IMR-90 (cell line): ENCODE measurements at regions not wholly inside any gene's neighbourhood (a gene's known extent, or its start where the extent isn't known, plus 50 kb on each side); places are given as distances from the start of the nearest gene placed in this dataset.
"Not testable (repeated sequence)": the region's sequence is repeated elsewhere in the genome, so short reads cannot be mapped to it uniquely, and the experiment has no call there.

Source experiments
- ATAC-seq: fragments of 200-7000 bp; cut with Tn5 transposase; 2 replicates; pipeline ENCODE4 v1.9.1; 2020; ENCODE audit warnings: low read depth, mild to moderate bottlenecking, moderate library complexity
- BruUV-seq: library from RNA; stranded (reverse); fragments of 400-500 nt; replicated peaks from 2 replicates; lab custom pipeline; 2021; lab: Mats Ljungman, UMichigan
- CTCF ChIA-PET: fragments of 300-600 bp; formaldehyde crosslinking; extraction: SDS; loops from one replicate; lab custom pipeline; 2021; ENCODE audit warnings: antibody characterized with exemption; lab: Yijun Ruan, JAX
- POLR2A ChIA-PET: fragments of 300-600 bp; sonication (Branson Sonifier 250); formaldehyde crosslinking; loops from one replicate; lab custom pipeline; 2022; ENCODE audit warnings: antibody characterized with exemption; ENCODE audit not compliant: unreplicated experiment; lab: Charles Lee
- DNase-seq: peaks from one replicate; pipeline ENCODE4 v3.0.0; 2013
- H2AFZ ChIP-seq: replicated peaks from 2 replicates; pipeline ENCODE3; 2013; ENCODE audit warnings: low read length, mild to moderate bottlenecking; ENCODE audit not compliant: poor library complexity
- H2AK5ac ChIP-seq: 2 replicates; pipeline ENCODE4 v1.6.1; 2013; ENCODE audit warnings: low read depth, low read length, inconsistent platforms
- H2AK9ac ChIP-seq: replicated peaks from 2 replicates; pipeline ENCODE3; 2013; ENCODE audit warnings: mild to moderate bottlenecking, low read depth, low read length, moderate library complexity; ENCODE audit not compliant: poor library complexity
- H2BK120ac ChIP-seq: 2 replicates; pipeline ENCODE4 v1.6.1; 2013; ENCODE audit warnings: low read depth, low read length, inconsistent platforms
- H2BK15ac ChIP-seq: 3 replicates; pipeline ENCODE4 v1.6.1; 2013; ENCODE audit warnings: low read depth, low read length, inconsistent platforms
- H2BK20ac ChIP-seq: 2 replicates; pipeline ENCODE4 v1.6.1; 2013; ENCODE audit warnings: low read depth, mild to moderate bottlenecking, inconsistent platforms, low read length, moderate library complexity
- H2BK5ac ChIP-seq: 2 replicates; pipeline ENCODE4 v1.6.1; 2013; ENCODE audit warnings: mild to moderate bottlenecking, low read depth, low read length, inconsistent platforms; ENCODE audit not compliant: poor library complexity, severe bottlenecking
- H3K14ac ChIP-seq: replicated peaks from 2 replicates; pipeline ENCODE4 v1.6.1; 2013; ENCODE audit warnings: low read depth, low read length, inconsistent platforms
- H3K18ac ChIP-seq: 2 replicates; pipeline ENCODE4 v1.6.1; 2013; ENCODE audit warnings: low read depth, low read length, control low read depth
- H3K23ac ChIP-seq: 2 replicates; pipeline ENCODE4 v1.6.1; 2013; ENCODE audit warnings: low read depth, low read length, inconsistent platforms
- H3K27ac ChIP-seq: 2 replicates; pipeline ENCODE4 v1.5.1; 2013; ENCODE audit warnings: mild to moderate bottlenecking, control low read depth, low read length; ENCODE audit not compliant: insufficient read depth
- H3K27me3 ChIP-seq: 2 replicates; pipeline ENCODE4 v1.6.1; 2013; ENCODE audit warnings: low read length; ENCODE audit not compliant: control insufficient read depth, insufficient read depth
- H3K36me3 ChIP-seq: 2 replicates; pipeline ENCODE4 v1.6.1; 2013; ENCODE audit warnings: low read length, mixed read lengths; ENCODE audit not compliant: control insufficient read depth, insufficient read depth
- H3K4ac ChIP-seq: 2 replicates; pipeline ENCODE4 v1.6.1; 2013; ENCODE audit warnings: low read depth, low read length, inconsistent platforms
- H3K4me1 ChIP-seq: 2 replicates; pipeline ENCODE4 v1.6.1; 2013; ENCODE audit warnings: low read length, mixed read lengths; ENCODE audit not compliant: control insufficient read depth, insufficient read depth
- H3K4me2 ChIP-seq: 2 replicates; pipeline ENCODE4 v1.6.1; 2013; ENCODE audit warnings: low read depth, mild to moderate bottlenecking, control low read depth, low read length, moderate library complexity
- H3K4me3 ChIP-seq: 2 replicates; pipeline ENCODE4 v1.5.1; 2013; ENCODE audit warnings: low read depth, mild to moderate bottlenecking, control low read depth, low read length, moderate library complexity; ENCODE audit not compliant: insufficient read depth
- H3K56ac ChIP-seq: 2 replicates; pipeline ENCODE4 v1.6.1; 2013; ENCODE audit warnings: low read length, inconsistent platforms; ENCODE audit not compliant: insufficient read depth; ENCODE audit errors: extremely low read depth
- H3K79me1 ChIP-seq, 2 experiments: 2 replicates each; pipeline ENCODE4 v1.6.1; 2013; ENCODE audit warnings: low read length in 2 of 2, inconsistent platforms in 1 of 2, low read depth in 1 of 2
- H3K9ac ChIP-seq: 2 replicates; pipeline ENCODE4 v1.6.1; 2013; ENCODE audit warnings: low read depth, low read length, control low read depth
- H3K9me1 ChIP-seq: 2 replicates; pipeline ENCODE4 v1.6.1; 2013; ENCODE audit warnings: low read length, inconsistent platforms; ENCODE audit not compliant: insufficient read depth
- H3K9me3 ChIP-seq: 2 replicates; pipeline ENCODE4 v1.6.1; 2013; ENCODE audit warnings: low read length; ENCODE audit not compliant: control insufficient read depth, insufficient read depth
- H4K20me1 ChIP-seq: 2 replicates; pipeline ENCODE4 v1.6.1; 2013; ENCODE audit warnings: low read length, inconsistent platforms; ENCODE audit not compliant: insufficient read depth
- H4K5ac ChIP-seq: 2 replicates; pipeline ENCODE4 v1.6.1; 2013; ENCODE audit warnings: mild to moderate bottlenecking, low read depth, low read length, control low read depth
- H4K8ac ChIP-seq, 2 experiments: 2 replicates each; pipeline ENCODE4 v1.6.1; 2013; ENCODE audit warnings: low read depth in 2 of 2, low read length in 2 of 2, control low read depth in 1 of 2, inconsistent platforms in 1 of 2
- H4K91ac ChIP-seq: 2 replicates; pipeline ENCODE4 v1.6.1; 2013; ENCODE audit warnings: low read depth, low read length, inconsistent platforms; ENCODE audit not compliant: insufficient read depth
- BHLHE40 ChIP-seq: fragments of 150-350 bp; IDR thresholded peaks from 2 replicates; pipeline ENCODE4 v1.6.1; 2016; ENCODE audit warnings: mild to moderate bottlenecking, low read depth, low read length
- NFE2L2 ChIP-seq: fragments of 150-350 bp; IDR thresholded peaks from 2 replicates; pipeline ENCODE4 v1.6.1; 2016; ENCODE audit warnings: low read depth, mild to moderate bottlenecking, low read length
- RAD21 ChIP-seq: IDR thresholded peaks from 2 replicates; pipeline ENCODE4 v1.6.1; 2012; ENCODE audit warnings: low read length, improper control_type of control experiment
- WGBS, 2 experiments: methylation state at CpG; one replicate each; pipeline versions ENCODE4 v1.1.5 to v1.1.7; 2013; ENCODE audit warnings: missing lambda C conversion rate in 2 of 2; ENCODE audit not compliant: insufficient read length in 1 of 2; ENCODE audit errors: extremely low coverage in 2 of 2; 5-methylcytosine and 5-hydroxymethylcytosine counted together
- dilution Hi-C: fragments of 300-500 bp; cut with HindIII; formaldehyde crosslinking; loops from one replicate; pipeline ENCODE4 v1.14.3; 2018; ENCODE audit warnings: low sequenced_read_pairs; ENCODE audit not compliant: unreplicated experiment
- in situ Hi-C: fragments of 300-500 bp; cut with MboI; formaldehyde crosslinking; loops from 3 replicates; pipeline ENCODE4 v1.14.3; 2019; ENCODE audit warnings: low sequenced_read_pairs, inconsistent platforms, mixed read lengths
- intact Hi-C: fragments of 100-400 bp; cut with micrococcal nuclease; formaldehyde crosslinking; loops from 2 replicates; pipeline ENCODE4 v1.10.0; 2022
- TF ChIP-seq, protein P1 (sequence below): fragments of 150-350 bp; IDR thresholded peaks from 2 replicates; pipeline ENCODE4 v1.6.1; 2017; ENCODE audit warnings: mild to moderate bottlenecking, antibody characterized with exemption, low read length, low read depth
- TF ChIP-seq, protein P2 (sequence below): conservative IDR thresholded peaks from 2 replicates; pipeline ENCODE4 v1.5.1; 2012; ENCODE audit warnings: mild to moderate bottlenecking, low read depth, low read length, improper control_type of control experiment

DNA sequence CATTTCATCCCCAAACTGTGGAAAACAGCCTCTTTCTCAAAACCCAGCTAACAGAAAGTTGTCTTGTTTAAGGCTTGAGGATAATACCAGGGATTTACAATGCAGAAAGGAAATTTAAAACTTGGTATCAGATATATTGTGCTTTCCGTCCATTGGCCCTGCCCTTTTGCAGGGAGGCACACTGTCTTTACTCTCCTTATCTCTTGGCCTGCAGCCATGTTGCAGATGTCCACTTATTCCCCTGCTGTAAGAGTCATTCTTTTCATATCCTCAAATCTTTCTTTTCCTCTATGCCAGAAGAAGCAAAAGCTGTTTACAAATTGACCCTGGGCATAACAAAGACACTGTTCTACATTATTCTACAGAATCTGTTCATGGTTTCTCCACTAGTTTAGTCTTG lies 75.6 kb upstream of the DYNLT3 start:
- dilution Hi-C loops (no loop called here), in situ Hi-C loops (no loop called here)

DNA sequence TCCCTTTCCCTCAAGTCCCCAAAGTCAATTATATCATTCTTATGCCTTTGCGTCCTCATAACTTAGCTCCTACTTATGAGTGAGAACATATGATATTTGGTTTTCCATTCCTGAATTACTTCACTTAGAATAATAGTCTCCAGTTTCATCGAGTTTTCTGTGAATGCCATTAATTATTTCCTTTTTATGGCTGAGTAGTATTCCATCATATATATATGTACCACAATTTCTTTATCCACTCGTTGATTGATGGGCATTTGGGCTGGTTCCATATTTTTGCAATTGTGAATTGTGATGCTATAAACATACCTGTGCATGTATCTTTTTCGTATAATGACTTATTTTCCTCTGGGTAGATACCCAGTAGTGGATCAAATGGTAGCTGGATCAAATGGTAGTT lies 78.4 kb upstream of the DYNLT3 start:
- H3K4me3 ChIP-seq, dilution Hi-C loops, ATAC-seq, H3K4me2 ChIP-seq, H4K20me1 ChIP-seq, H3K14ac ChIP-seq, H3K9me3 ChIP-seq, DNase-seq, H2BK120ac ChIP-seq, H3K23ac ChIP-seq, H2BK15ac ChIP-seq, H3K27me3 ChIP-seq, H3K56ac ChIP-seq, H3K9me1 ChIP-seq, H3K18ac ChIP-seq, H4K5ac ChIP-seq, H2AFZ ChIP-seq, H3K79me1 ChIP-seq, H3K9ac ChIP-seq, H3K4ac ChIP-seq, H2AK5ac ChIP-seq, H2BK20ac ChIP-seq, BruUV-seq, POLR2A ChIA-PET, H2BK5ac ChIP-seq, H3K27ac ChIP-seq, H2AK9ac ChIP-seq, H4K8ac ChIP-seq, H4K91ac ChIP-seq, H3K4me1 ChIP-seq, H3K36me3 ChIP-seq: not testable (repeated sequence)
- CTCF ChIA-PET: interaction anchor here (1.4 kb wide), 1 partner anchor 241 kb away, joined by 3 read pairs; no protein-coding TSS in a partner anchor
- no CpG with 5 or more reads among the region's 4 CpGs for WGBS, 2 experiments
- in situ Hi-C loops (loop anchor here (5.0 kb wide), 1 partner anchor 247 kb away; no protein-coding TSS in a partner anchor), intact Hi-C loops (loop anchor here (1.0 to 5.0 kb wide), 4 partner anchors 183 to 402 kb away; partner anchors contain the start of gene RPGR)

More for the DNA sequence above, 75.6 kb upstream of the DYNLT3 start:
- no peaks in the 10 kb centered on the region for H4K20me1 ChIP-seq
- no peak overlapping the region for H3K18ac ChIP-seq
- POLR2A ChIA-PET: no interaction called here
- no peak for TF ChIP-seq NFE2L2
- no peak for TF ChIP-seq BHLHE40
- TF ChIP-seq, protein P1, sequence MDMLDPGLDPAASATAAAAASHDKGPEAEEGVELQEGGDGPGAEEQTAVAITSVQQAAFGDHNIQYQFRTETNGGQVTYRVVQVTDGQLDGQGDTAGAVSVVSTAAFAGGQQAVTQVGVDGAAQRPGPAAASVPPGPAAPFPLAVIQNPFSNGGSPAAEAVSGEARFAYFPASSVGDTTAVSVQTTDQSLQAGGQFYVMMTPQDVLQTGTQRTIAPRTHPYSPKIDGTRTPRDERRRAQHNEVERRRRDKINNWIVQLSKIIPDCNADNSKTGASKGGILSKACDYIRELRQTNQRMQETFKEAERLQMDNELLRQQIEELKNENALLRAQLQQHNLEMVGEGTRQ: no peak
- TF ChIP-seq RAD21: no peak
- TF ChIP-seq, protein P2, sequence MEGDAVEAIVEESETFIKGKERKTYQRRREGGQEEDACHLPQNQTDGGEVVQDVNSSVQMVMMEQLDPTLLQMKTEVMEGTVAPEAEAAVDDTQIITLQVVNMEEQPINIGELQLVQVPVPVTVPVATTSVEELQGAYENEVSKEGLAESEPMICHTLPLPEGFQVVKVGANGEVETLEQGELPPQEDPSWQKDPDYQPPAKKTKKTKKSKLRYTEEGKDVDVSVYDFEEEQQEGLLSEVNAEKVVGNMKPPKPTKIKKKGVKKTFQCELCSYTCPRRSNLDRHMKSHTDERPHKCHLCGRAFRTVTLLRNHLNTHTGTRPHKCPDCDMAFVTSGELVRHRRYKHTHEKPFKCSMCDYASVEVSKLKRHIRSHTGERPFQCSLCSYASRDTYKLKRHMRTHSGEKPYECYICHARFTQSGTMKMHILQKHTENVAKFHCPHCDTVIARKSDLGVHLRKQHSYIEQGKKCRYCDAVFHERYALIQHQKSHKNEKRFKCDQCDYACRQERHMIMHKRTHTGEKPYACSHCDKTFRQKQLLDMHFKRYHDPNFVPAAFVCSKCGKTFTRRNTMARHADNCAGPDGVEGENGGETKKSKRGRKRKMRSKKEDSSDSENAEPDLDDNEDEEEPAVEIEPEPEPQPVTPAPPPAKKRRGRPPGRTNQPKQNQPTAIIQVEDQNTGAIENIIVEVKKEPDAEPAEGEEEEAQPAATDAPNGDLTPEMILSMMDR: no peak
- intact Hi-C loops: no loop called here
- no peak overlapping the region for H3K23ac ChIP-seq
- no peak overlapping the region for H3K56ac ChIP-seq
- H2BK5ac ChIP-seq: no peak overlapping the region
- no peak overlapping the region for H4K8ac ChIP-seq
- no peak overlapping the region for H3K4ac ChIP-seq
- CTCF ChIA-PET: no interaction called here
- no peak overlapping the region for H2AFZ ChIP-seq
- no peak overlapping the region for H3K4me3 ChIP-seq
- H2AK5ac ChIP-seq: no peak overlapping the region
- H4K91ac ChIP-seq: no peak overlapping the region
- no peak overlapping the region for H2BK15ac ChIP-seq
- H3K9me1 ChIP-seq: no peaks in the 10 kb centered on the region
- no peak for ATAC-seq
- H2BK20ac ChIP-seq: no peak overlapping the region
- H3K4me2 ChIP-seq: no peak overlapping the region
- DNase-seq: no peak
- no peak overlapping the region for H3K27ac ChIP-seq
- H2BK120ac ChIP-seq: no peak overlapping the region
- WGBS, 2 experiments: no CpG with 5 or more reads among the region's 1 CpG
- no peak overlapping the region for H2AK9ac ChIP-seq
- H3K27me3 ChIP-seq: no peaks in the 10 kb centered on the region
- H3K79me1 ChIP-seq: no peaks in the 10 kb centered on the region
- H4K5ac ChIP-seq: no peak overlapping the region
- H3K36me3 ChIP-seq: no peaks in the 10 kb centered on the region
- BruUV-seq: no TSS peak
- no peak overlapping the region for H3K9ac ChIP-seq
- peaks cover 7% of the 10 kb centered on the region for H3K9me3 ChIP-seq
- no peak overlapping the region for H3K14ac ChIP-seq
- no peaks in the 10 kb centered on the region for H3K4me1 ChIP-seq
